AG10803 (cell line): ENCODE measurements at regions not wholly inside any gene's neighbourhood (a gene's known extent, or its start where the extent isn't known, plus 50 kb on each side); places are given as distances from the start of the nearest gene placed in this dataset.

Experiments used
- DNase-seq: peaks from one replicate; pipeline ENCODE4 v3.0.0; 2010; ENCODE audit warnings: low read depth
- H3K4me3 ChIP-seq: 2 replicates; pipeline ENCODE4 v1.5.1; 2011; ENCODE audit warnings: mild to moderate bottlenecking, low read length, control low read depth
- CTCF ChIP-seq: conservative IDR thresholded peaks from 2 replicates; pipeline ENCODE4 v1.5.1; 2011; ENCODE audit warnings: mild to moderate bottlenecking, low read length, control low read depth, inconsistent platforms

GRCh38 chr5:100423330-100423729 lies 111.8 kb upstream of the FAM174A start:
- no peak for TF ChIP-seq CTCF
- H3K4me3 ChIP-seq, result no peak overlapping the region
- no peak for DNase-seq

GRCh38 chr5:100421360-100421759 lies 113.8 kb upstream of the FAM174A start:
- TF ChIP-seq CTCF, result no peak
- no peak for DNase-seq

GRCh38 chr5:100418231-100418630 lies 116.9 kb upstream of the FAM174A start:
- DNase-seq, result no peak
- TF ChIP-seq CTCF, result no peak
- no peak overlapping the region for H3K4me3 ChIP-seq

More at GRCh38 chr5:100421360-100421759, 113.8 kb upstream of the FAM174A start:
- no peak overlapping the region for H3K4me3 ChIP-seq

- DNase-seq, result no peak
- TF ChIP-seq CTCF, result no peak
- no peak overlapping the region for H3K4me3 ChIP-seq
Measured at GRCh38 chr5:100409660-100410151, 125.5 kb upstream of the FAM174A start.

- no peak for DNase-seq
- TF ChIP-seq CTCF, result no peak
- H3K4me3 ChIP-seq, result no peak overlapping the region
Measured at GRCh38 chr5:100407053-100407452, 128.1 kb upstream of the FAM174A start.

- no peak for DNase-seq
- no peak overlapping the region for H3K4me3 ChIP-seq
- TF ChIP-seq CTCF, result no peak
Measured at GRCh38 chr5:100406640-100407039, 128.5 kb upstream of the FAM174A start.

GRCh38 chr5:100402071-100402470 lies 133.1 kb upstream of the FAM174A start:
- TF ChIP-seq CTCF, result no peak
- no peak overlapping the region for H3K4me3 ChIP-seq
- DNase-seq, result no peak
